Left lobe of liver (tissue), 2 donors: ENCODE measurements at regions not wholly inside any gene's neighbourhood (a gene's known extent, or its start where the extent isn't known, plus 50 kb on each side); places are given as distances from the start of the nearest gene placed in this dataset.

Experiments used
- ATAC-seq: fragments of 200-7000 bp; cut with Tn5 transposase; one replicate; pipeline ENCODE4 v1.9.1; 2020; ENCODE audit warnings: mild to moderate bottlenecking, moderate library complexity
- DNase-seq: peaks from one replicate; pipeline ENCODE4 v3.0.0-alpha.2; 2020; ENCODE audit warnings: low spot score
- donor health status: DM: no; HTN: no; CAD: no; lungs with moderate emphysema.
- donor health status: DM: no; HTN: yes; CAD: no.

DNA sequence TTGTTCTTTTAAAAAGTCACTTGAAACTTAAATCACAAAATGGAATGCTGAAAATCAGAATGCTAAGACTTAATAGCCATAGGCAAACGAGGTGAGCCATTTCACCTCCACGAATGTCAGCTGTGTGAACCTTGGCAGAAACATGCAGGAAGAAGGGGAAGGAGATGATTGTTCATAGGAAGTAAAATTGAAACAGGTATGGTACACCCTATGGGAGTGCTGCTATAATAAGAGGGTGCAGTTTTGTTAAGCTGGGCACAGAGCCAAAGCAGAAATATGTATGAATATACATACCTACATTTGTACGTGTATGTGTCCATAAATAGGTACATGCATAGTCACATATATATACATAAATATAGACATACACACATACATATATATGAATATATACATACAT lies 51.0 kb upstream of the SPINK5 start:
- DNase-seq: no peak
- no peak for ATAC-seq

DNA sequence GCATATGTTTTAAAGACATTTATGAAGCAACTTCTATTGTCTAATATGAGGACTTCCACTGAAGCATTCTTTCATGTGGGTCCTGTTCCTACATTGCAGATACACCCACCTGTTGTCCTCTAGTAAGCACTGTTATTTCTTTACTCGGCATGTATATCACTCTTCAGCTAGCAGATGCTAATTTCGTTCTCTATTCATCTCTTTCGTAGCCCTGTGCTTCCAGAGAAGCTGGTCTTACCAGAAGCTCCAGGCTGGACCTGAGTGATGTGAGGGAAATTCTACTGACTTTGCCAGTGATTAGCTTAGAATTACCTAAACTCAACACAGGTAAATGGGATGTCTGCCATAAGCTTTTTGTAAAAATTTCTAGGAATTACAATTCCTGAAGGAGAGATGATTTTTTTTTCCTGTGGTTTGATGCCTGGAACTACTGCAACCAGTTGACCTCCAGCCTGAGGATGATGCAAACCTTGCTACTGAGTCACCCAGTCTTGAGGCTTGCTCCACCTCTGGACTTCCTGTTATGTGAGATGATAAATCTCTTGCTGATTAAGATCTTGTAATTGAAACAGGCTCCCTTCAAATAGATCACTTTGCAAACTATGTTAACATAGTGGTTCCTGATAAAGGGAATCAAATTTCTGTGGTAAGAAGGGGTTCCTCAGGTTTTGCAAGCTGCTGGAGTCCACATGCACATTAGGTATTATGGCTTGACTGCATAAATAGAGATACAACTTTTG lies 52.2 kb upstream of the SPINK5 start:
- DNase-seq: no peak
- no peak for ATAC-seq

DNA sequence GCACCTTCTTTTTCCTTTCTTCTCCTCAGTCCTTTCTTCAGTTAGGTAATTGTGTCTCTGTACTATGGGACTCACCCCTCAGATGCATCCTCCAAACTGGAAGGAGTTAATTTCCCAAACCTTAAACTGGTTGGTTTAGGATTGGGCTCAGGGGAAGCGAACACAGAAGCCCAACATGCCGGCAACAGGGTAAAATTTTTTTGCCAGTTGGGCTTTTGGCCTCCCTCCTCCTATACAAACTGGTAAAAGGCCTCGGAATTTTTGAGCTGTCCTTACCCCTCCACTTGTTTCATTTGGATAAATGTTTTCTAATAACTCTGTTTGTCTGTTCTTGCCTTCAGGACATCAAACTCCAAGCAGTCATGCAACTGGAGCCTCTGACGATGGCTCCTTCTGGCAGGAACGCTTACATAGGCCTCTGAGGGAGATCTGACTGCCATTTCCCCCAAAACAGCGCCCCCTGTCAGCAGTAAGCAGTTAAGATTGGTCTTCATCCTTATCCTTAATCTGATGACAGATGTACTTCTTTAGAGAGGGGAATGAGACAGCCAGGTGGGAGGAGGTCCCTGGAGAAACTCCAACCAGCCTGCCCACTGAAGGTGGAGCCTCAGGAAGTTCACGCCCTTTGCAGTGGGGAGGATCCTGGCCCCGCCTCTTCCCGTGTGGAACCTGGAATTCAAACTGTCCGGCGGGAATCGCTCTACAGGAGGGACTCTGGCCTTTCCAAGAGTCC lies 57.8 kb upstream of the SPINK5 start:
- no peak for DNase-seq
- ATAC-seq: no peak

DNA sequence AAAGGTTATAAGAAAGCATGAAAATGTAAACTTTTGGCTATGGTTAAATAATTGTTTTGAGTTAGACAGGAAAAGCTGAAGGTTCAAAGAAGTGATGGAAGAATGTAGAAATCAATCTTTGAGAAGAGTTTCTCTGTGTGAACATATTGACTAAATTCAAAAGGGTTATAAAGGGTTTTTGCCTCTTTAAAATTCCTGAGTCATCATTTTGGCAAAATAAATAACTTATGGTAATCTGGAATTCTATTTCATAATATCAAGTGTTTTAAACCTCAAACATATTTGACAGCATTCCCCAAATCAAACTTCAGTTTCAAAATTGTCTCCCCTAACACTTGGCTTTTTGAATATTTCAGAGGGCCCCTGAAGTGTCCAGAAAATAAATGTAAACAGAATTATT lies 60.6 kb upstream of the SPINK5 start:
- ATAC-seq (no peak), DNase-seq (no peak)

DNA sequence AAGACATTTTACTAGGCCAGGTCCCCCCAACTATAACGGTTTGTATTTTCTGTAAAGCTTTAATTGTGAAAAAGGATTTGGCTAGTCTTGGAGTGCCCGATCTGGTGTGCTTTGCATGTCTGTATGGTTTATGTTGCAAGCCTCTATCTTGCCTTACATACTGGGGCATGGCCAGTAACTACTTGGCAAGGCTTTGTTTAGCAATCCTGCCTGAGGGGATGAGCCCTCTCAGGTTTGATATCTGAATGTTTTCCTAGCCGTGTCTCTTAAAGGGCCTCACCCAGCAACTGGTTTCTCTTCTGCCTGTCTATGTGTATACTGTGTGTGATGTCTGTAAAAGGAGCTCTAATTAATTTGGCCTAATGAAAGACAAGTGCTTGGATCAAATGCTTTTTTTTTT lies 61.3 kb upstream of the SPINK5 start:
- ATAC-seq (no peak), DNase-seq (no peak)

DNA sequence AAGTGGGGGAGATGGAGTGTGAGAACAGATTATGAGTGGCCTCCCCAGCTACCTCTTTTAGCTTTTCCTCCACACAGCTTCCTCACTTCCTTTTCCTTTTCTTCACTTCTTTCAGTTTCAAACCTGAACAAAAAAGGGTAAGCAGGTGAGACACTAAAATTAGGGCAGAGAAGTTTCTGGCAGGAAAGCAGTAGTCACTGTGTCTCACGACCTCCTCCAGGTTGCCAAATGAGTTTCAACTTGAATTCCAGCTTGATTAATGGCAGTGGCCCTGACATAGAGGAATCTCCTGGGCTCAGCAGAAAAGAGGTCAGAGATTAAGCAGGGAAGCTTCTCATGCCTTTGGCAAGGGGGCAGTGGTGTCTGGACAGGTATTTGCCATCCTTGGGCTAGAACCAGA lies 63.7 kb upstream of the SPINK5 start:
- DNase-seq (no peak), ATAC-seq (no peak)

DNA sequence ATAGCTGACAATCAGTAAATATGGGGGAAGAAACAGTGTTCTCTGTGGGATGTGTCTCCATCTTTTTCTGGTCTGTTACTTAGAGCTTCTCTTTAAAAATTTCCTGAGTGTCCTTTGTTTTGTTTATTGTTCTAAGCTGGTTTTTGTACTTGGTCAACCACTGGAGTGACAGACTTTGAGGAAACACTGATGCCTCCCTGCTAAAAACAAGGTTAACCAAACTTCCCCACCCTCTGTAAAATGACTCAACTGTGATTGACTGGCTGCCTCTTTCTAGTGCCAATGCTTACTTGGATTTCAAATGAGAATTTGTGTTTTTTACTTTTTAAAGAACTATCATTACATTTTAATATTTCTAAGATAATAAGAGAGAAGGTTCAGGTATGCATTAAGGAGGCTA lies 65.1 kb upstream of the SPINK5 start:
- ATAC-seq (no peak), DNase-seq (no peak)

DNA sequence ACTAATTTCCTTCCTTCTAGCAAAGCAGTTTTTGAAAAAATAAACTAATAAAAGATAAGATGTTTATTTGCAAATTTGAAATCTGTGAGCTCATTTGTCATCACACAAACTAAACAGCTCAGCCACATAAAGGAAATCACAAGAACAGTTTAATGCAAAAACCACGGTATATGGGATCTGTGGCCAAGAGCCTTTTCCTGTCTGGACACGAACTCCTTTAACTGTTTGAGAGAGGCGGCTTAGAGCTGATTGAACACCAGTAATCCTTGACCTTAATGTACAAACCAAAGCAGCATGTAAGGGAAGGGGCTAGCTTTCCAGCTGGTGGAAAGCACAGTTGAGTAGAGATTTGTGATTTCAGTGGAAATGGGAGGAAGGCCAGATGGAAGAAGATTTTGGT lies 66.3 kb upstream of the SPINK5 start:
- DNase-seq (no peak), ATAC-seq (no peak)

DNA sequence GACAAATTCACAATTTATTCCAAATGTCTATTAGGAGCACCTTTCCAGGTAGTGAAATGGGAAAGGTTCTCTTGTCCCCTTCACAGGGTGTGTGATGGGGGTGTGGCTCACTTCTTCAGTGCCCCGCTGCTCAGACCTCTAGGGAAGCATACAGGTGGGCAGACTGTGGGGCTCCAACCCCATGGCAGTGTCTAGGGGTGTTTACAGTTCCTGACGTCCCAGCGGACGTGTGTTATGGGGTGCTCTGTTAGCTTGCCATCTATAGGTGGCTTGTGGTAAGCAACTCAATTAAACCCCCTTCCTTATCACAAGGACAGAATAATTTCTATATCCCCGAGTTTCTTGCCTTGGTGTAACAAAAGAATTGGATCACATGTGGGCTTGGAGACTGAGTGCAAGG lies 67.4 kb upstream of the SPINK5 start:
- no peak for DNase-seq

DNA sequence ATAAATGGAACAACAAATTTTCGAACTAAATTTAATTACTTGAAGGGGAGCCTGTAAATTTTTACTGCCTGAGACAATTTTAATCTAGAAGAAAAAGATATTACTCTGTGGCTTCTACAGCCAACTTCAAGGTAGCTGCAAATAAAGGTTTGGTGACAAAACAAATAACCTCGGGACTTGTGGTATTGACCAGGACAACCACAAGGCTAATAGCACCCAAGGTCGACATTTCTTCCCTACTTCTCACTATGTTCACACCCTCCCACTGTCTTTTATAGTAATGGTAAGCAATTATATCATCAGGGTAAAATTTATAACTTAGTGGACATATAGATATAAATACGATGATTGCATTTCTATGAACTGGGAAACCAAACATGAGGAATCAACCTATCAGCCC lies 67.9 kb upstream of the SPINK5 start:
- DNase-seq (no peak), ATAC-seq (no peak)

More for the DNA sequence above, 67.4 kb upstream of the SPINK5 start:
- no peak for ATAC-seq

DNA sequence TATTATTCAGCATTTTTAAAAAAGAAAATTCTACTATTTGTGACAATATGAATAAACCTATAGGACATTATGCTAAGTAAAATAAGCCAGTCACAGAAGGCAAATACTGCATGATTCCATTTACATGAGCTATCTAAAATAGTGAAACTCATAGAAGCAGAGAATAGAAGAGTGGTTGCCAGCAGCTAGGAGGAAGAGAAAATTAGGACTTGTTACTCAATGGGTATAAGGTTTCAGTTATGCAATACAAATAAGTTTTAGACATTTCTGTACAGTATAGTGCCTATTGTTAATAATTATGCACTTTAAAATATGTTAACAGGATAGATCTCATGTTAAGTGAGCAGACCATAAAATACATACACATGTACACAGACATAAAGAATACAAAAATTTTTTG lies 73.8 kb upstream of the SPINK5 start:
- DNase-seq: no peak
- ATAC-seq: no peak

DNA sequence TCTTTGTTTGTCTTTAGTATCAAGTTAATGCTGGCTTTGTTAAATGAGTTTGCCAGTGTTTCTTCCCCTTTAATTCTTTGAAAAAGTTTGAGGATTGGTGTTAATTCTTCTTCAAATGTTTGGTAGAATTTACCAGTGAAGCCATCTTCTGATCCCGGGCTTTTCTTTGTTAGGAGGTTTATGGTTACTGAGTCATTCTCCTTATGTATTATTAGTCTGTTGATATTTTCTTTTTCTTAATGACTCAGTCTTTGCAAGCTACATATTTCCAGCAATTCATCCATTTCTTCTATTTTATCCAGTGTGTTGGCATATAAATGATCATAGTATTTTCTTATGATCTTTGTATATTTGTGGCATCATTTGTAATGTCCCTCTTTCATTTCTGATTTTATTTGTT lies 74.5 kb upstream of the SPINK5 start:
- DNase-seq (no peak), ATAC-seq (no peak)

DNA sequence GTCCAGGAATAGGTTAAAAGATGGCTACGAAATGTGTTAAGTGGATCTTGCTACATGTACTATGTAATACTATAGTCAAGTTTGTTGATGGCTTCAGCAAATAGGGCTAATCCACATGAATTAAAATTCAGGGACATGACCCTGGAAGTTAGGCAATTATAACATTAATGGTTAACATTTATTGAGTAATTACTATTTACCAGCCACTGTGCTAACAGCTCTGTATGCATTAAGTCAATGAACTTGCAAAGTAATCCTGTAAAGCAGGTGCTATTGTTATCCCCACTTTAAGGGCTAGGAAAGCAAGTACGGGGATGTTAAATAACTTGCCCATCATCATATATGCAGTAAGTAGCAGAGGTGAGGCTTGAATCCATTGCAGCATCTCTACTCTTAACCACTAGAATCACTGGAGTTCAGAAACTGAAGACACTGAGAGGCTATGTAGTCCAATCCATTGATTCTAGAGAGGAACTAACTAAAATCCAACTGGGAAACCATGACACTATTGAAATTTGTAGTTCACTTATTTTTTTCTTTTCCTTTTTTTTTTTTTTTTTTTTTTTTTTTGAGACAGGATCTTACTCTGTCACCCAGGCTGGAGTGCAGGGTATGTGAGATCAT lies 77.5 kb upstream of the SPINK5 start:
- DNase-seq: no peak
- ATAC-seq: peak; percentile 94

DNA sequence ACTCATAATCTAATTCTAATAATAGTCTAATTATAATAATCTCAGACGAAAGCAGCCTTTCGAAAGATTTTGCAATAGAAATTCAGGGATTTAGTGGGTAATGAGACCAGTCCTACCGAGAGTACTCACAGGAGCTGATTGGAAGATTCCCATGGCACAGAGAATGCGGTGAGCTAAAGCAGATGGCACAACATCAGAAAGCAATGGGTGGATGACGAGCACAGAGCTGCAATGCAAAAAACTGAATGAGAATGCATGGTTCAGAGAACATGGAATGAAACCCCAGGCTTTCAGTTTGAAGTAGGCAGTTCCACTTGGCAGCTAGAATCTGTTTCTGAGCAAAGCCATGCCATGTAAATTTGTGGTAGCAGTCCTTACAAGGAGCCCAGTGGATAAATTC lies 78.2 kb upstream of the SPINK5 start:
- ATAC-seq (peak; percentile 58), DNase-seq (no peak)

DNA sequence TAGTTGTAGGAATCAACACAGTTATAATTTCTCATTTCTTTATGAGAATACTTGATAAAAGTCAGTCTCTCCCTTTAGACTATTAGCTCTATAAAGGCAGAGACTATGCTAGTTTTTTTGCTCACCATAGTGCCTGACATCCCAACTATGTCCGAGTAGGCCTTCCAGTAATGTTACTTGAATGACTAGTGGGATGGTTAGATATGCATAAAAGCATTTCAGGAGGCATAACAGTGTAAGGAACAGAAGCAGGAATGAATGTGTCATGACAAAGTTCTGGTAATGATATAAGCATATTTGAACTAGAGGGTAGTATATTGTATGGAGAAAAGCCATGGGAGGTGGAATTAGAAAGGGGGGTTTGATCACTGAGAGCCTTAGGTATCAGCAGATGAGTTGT lies 77.4 kb upstream of the C5orf46 start:
- no peak for DNase-seq
- ATAC-seq: no peak

DNA sequence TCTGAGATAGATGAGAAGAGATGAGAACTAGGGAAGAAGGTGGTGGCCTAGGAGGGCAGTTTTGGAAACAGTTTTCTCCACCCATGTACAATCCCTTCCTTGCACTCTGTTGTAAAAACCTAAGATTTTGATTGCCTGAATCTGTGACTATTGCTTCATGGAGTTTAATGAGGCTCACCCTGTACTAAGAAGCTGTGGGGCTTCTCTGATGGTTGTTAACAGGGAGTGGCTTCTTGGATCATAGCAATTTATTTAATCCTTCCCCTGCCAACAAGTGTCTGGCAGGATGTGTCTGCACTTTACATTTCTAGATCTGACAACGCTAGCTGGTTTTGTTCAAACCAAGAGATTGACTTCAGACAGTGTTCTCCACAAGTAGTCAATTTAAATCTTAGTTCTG lies 74.7 kb upstream of the C5orf46 start:
- no peak for ATAC-seq

DNA sequence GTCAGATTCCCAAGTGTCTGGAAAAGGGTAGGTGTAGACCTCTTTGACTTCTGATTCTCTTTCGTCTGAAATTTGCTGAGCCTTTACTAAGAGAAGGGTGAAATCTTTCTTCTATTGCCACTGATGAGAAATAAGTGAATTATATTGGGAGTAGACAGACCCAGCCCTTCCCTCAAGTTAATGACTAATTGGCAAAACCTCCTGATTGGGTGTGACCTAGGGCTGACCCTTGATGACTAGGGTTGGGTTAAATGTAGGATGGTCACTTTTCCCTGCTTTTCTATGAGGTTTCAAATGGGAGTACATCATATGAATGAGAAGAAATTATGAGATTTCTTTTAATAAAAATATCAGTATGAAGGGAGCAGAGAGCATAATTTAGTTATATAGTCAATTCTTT lies 73.4 kb upstream of the C5orf46 start:
- DNase-seq: no peak
- no peak for ATAC-seq

More for the DNA sequence above, 74.7 kb upstream of the C5orf46 start:
- no peak for DNase-seq

DNA sequence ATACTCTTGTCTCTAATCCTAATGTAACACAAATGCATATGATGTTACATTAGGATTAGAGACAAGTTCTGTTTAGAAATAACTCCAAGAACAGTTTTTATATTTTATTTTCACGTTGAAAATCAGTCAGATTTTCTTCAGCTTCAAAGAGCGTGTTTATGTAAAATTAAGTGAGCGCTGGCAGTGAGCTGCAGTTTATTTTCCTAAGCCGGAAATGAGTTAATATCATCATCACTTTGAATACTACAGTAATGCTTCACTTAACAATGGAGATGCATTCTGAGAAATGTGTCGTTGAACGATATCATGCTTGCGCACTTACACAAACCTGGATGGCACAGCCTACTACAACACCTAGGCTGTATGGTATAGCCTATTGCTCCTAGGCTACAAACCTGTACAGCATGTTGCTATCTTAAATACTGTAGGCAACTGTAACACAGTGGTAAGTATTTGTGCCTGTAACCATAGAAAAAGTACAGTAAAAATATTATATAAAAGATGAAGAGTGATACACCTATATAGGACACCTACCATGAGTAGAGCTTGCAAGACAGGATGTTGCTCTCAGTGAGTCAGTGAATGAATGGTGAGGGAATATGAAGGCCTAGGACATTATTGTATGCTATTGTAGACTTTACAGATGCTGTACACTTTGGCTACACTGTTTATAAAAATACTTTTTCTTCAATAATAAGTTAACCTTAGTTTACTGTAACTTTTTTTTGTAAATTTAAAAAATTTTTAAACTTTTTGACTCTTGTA lies 65.9 kb upstream of the C5orf46 start:
- no peak for DNase-seq
- ATAC-seq: no peak

DNA sequence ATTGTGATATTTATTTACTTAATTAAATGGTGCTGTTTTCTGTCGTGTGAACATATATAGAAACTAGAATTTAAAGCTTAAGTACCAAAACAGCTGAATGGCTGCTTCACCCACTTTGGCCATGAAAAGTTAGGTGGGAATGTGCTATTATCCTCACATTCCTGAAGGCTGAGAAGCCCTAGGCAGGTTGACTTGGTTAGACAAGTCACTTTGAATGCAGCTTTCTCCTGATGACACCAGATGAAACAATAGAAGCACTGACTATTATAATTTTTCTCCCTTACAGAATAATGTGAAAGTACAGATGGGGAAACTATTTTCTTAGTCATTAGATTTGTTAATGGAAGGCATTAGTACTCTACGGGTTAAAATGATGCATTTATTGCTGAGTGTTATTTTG lies 65.1 kb upstream of the C5orf46 start:
- ATAC-seq (no peak), DNase-seq (no peak)

DNA sequence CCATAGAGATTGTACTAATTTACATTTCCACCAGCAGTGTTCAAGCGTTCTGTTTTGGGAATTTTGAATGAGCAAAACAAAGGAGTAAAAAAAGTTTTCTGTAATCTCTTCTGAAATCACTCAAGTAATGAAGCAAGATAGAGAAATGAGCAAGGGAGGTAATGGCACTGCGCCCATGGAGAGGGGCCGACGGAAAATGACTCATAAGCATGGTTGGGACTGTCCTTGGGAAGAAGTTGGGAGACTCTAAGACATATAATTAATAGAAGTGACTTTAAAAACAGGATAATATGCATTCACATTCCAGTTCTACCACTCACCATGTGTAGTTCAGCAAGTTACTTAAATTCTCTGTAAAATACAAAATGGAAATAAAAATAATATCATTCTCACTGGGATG lies 62.5 kb upstream of the C5orf46 start:
- no peak for ATAC-seq
- no peak for DNase-seq

DNA sequence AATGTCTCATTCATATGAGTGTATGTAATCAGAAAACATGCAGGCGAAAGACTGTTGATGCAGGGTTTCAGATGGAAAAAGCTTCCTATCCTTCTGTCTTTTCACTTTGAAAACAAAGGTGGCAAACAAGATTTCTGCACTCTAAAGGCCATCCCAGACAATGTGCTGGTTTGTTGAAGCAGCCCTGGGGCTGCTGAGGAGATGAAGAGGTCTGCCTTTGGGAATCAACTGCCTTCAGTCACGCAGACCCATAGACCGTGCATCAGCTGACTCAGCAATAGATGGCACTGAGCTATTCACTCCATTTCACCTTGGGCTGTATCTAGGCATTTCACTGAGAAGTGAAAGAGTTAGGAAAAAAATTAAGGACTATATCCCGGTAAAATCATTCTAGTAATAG lies 60.5 kb upstream of the C5orf46 start:
- ATAC-seq: no peak

DNA sequence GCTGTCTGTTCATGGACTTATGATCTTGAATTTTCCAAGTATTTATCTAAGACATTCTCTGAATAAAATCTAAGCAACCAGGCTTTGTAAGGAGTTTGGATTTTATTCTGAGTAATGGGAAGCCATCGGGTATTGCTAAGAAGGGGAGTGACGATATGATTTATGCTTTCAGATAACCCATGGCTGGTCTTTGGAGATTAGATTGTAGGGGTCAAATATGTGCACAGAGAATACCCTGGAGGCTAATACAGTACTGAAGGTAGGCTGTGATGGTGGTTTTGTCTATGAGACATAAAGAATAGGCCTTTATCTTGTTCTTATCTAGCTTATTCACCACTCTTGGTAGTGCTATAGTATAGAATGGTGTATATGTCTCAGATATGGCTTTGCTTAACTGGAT lies 60.0 kb upstream of the C5orf46 start:
- no peak for DNase-seq
- no peak for ATAC-seq

More for the DNA sequence above, 60.5 kb upstream of the C5orf46 start:
- no peak for DNase-seq
